Progenitor cell of endocrine pancreas (in vitro differentiated cells): ENCODE measurements at regions not wholly inside any gene's neighbourhood (a gene's known extent, or its start where the extent isn't known, plus 50 kb on each side); places are given as distances from the start of the nearest gene placed in this dataset.

ENCODE experiments used
- DNase-seq: peaks from one replicate; pipeline ENCODE4 v3.0.0; 2021; ENCODE audit warnings: low spot score; ENCODE audit not compliant: unreplicated experiment
- H3K27ac Mint-ChIP-seq: 2 replicates; pipeline ENCODE4 v1.8.0; 2021; ENCODE audit warnings: mild to moderate bottlenecking, moderate library complexity, mixed read lengths
- H3K27me3 Mint-ChIP-seq: 2 replicates; pipeline ENCODE4 v1.8.0; 2021; ENCODE audit warnings: mixed read lengths
- H3K36me3 Mint-ChIP-seq: 2 replicates; pipeline ENCODE4 v1.8.0; 2022; ENCODE audit warnings: mixed read lengths; ENCODE audit not compliant: insufficient read depth
- H3K4me1 Mint-ChIP-seq: 2 replicates; pipeline ENCODE4 v1.8.0; 2021; ENCODE audit warnings: low read depth, mixed read lengths
- H3K4me3 Mint-ChIP-seq: 2 replicates; pipeline ENCODE4 v1.8.0; 2021; ENCODE audit warnings: low read depth, mild to moderate bottlenecking, moderate library complexity, mixed read lengths
- H3K9me3 Mint-ChIP-seq: 2 replicates; pipeline ENCODE4 v1.8.0; 2021; ENCODE audit warnings: low read depth, mixed read lengths
- TF ChIP-seq, protein P1 (sequence below): fragments of 200-600 bp; sonication (generic); IDR thresholded peaks from one replicate; pipeline ENCODE4 v1.5.0; 2021; ENCODE audit warnings: antibody characterized with exemption, mild to moderate bottlenecking; ENCODE audit not compliant: unreplicated experiment

DNA sequence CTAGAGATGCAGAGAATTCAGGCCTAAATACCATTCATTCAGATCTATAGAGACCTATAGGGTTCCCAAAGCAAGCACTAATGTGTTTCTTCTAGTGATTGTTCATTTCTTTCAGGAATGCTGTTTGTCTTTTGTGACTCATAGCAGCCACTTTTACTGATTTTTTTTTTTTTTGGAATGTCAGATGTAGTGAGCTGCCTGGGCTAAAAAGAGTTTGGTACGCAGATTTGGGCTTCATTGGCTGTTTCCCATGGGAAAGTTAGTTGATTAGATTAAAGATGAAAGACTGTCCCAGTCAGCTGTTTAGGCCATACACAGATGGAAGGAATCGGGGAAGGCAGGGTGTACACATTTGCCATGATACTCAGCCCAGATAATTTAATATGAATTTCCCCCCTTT lies 87.6 kb downstream of the CDC42EP3 start:
- TF ChIP-seq, protein P1, sequence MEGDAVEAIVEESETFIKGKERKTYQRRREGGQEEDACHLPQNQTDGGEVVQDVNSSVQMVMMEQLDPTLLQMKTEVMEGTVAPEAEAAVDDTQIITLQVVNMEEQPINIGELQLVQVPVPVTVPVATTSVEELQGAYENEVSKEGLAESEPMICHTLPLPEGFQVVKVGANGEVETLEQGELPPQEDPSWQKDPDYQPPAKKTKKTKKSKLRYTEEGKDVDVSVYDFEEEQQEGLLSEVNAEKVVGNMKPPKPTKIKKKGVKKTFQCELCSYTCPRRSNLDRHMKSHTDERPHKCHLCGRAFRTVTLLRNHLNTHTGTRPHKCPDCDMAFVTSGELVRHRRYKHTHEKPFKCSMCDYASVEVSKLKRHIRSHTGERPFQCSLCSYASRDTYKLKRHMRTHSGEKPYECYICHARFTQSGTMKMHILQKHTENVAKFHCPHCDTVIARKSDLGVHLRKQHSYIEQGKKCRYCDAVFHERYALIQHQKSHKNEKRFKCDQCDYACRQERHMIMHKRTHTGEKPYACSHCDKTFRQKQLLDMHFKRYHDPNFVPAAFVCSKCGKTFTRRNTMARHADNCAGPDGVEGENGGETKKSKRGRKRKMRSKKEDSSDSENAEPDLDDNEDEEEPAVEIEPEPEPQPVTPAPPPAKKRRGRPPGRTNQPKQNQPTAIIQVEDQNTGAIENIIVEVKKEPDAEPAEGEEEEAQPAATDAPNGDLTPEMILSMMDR: no peak
- Mint-ChIP-seq H3K27me3 (no peaks in the 10 kb centered on the region), H3K4me3 (no peak overlapping the region), H3K9me3 (peaks cover 7% of the 10 kb centered on the region), H3K27ac (peak overlapping the region; percentile 82), H3K4me1 (peaks cover 55% of the 10 kb centered on the region), H3K36me3 (peaks cover 2% of the 10 kb centered on the region)
- DNase-seq: no peak

DNA sequence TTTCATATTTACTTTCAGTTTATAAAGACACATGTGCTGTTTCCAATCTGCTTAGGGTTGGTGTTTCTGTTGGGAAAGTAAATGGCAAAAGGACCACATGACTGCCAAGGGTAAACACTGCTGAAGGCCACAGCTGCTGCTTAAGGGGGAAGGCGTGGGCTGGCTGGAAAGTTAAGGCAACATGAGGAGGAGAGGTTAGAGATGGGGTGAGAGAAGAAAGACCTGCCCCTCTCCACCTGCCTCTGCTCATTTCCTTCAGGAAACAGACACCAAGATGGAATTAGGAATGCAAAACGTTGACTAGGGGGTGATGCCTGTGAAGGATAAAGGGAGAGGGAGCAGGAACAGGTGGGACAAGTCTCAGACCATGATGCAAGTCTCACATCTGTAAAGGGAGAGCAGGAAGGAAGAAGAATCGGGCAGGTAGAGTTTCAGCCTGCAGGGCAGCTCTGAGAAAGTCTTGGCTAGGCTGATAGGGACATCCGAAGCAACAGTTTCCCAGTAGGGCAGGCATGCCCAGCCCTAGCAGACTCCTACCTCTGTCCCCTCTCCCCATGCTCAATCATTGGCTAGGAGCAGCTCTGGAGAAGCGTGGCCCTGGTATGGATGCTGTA lies 86.0 kb downstream of the CDC42EP3 start:
- Mint-ChIP-seq H3K9me3 (no peaks in the 10 kb centered on the region), H3K27me3 (no peaks in the 10 kb centered on the region), H3K36me3 (no peaks in the 10 kb centered on the region), H3K4me1 (peaks cover 55% of the 10 kb centered on the region), H3K4me3 (peak overlapping the region; percentile 46), H3K27ac (peak overlapping the region; percentile 88)
- TF ChIP-seq, protein P1: no peak
- no peak for DNase-seq

DNA sequence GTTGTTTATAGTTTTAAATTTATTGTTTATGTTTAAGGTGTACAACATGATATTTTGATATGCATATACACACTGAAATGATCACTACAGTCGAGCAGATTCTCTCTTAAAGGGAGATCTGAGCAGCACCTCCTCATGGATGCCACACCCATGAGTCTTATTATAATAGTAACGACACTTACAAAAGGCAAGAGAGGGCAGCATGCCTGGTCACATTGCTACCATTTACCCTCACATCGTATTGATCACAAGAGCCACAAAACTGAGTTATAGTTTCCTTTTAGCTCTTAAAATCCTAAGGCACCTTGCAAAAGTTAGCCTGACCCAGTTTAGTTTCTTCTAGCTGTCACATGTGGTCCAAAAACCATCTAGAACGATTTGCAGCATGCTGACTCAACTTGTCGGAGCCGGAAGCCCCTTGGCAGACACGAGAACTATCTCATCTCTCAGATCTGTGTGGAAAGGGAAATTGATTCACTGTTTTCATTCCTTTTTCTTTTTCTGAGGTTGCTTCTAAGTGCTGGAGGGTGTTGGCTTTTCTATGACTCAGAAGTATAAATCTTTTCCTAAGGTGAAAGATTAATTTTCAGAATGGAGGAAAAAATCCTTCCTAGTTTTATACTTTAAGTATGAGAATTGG lies 85.3 kb downstream of the CDC42EP3 start:
- no peaks in the 10 kb centered on the region for H3K27me3 Mint-ChIP-seq
- H3K36me3 Mint-ChIP-seq: no peaks in the 10 kb centered on the region
- H3K4me1 Mint-ChIP-seq: peaks cover 55% of the 10 kb centered on the region
- H3K4me3 Mint-ChIP-seq: no peak overlapping the region
- no peak overlapping the region for H3K27ac Mint-ChIP-seq
- no peak for DNase-seq
- TF ChIP-seq, protein P1: no peak
- H3K9me3 Mint-ChIP-seq: no peaks in the 10 kb centered on the region

DNA sequence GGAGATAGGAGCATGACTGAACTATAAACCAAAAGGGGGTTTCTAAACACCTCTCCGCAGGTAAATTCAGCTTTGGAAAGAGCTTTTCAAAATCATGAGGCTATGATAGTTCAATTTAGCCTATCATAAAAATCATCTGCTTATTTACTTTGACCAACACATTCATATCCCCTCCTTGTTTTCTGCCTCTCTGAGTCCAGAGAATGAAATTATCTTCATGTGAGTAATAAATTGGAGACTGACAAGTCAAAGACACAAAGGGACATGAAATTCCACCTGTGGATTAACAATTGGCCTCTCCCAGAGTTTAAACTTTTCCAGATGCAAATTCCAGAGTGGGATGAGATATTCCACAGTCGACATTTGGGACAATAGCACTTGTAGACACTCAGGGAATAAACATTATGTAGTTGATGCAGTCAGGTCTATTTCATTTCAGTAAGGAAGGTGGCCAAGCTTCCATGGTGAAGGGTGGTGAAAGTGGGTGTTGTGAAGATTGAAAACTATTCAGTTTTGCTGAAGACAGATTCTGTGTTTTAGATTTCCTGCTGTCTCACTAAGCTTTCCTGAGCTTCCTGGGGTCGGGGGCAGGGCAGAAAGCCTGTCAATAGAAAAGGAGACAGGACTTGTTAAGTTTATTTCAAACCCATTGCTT lies 84.7 kb downstream of the CDC42EP3 start:
- Mint-ChIP-seq H3K27ac (no peak overlapping the region), H3K4me1 (peaks cover 55% of the 10 kb centered on the region), H3K27me3 (no peaks in the 10 kb centered on the region), H3K36me3 (no peaks in the 10 kb centered on the region), H3K9me3 (no peaks in the 10 kb centered on the region), H3K4me3 (no peak overlapping the region)
- DNase-seq: no peak
- TF ChIP-seq, protein P1: no peak

DNA sequence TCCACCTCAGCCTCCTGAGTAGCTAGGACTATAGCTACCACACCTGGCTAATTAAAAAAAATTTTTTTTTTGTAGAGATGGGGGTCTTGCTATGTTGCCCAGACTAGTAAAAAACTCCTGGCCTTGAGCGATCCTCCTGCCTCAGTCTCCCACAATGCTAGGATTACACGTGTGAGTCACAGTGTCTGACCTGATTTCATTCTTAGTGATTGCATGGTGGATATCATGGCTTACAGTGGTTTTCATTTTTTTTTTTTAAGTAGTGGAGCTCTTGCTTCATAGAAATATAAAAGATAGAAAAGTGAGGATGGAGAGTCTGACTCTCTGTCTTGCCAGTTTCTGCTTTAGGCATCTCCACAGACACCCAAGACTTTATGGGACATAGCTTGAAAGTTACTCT lies 83.6 kb downstream of the CDC42EP3 start:
- Mint-ChIP-seq H3K9me3 (no peaks in the 10 kb centered on the region), H3K4me1 (peaks cover 54% of the 10 kb centered on the region), H3K36me3 (no peaks in the 10 kb centered on the region), H3K27me3 (no peaks in the 10 kb centered on the region), H3K27ac (no peak overlapping the region), H3K4me3 (no peak overlapping the region)
- DNase-seq: no peak
- TF ChIP-seq, protein P1: no peak
